NT2/D1 (cell line): ENCODE measurements at regions not wholly inside any gene's neighbourhood (a gene's known extent, or its start where the extent isn't known, plus 50 kb on each side); places are given as distances from the start of the nearest gene placed in this dataset.

ENCODE experiments used
- YY1 ChIP-seq: IDR thresholded peaks from 2 replicates; pipeline ENCODE4 v1.6.1; 2011; ENCODE audit not compliant: insufficient read length, insufficient read depth
- ZNF274 ChIP-seq: IDR thresholded peaks from 2 replicates; pipeline ENCODE4 v1.6.1; 2011; ENCODE audit warnings: mild to moderate bottlenecking, low read depth, low read length

DNA sequence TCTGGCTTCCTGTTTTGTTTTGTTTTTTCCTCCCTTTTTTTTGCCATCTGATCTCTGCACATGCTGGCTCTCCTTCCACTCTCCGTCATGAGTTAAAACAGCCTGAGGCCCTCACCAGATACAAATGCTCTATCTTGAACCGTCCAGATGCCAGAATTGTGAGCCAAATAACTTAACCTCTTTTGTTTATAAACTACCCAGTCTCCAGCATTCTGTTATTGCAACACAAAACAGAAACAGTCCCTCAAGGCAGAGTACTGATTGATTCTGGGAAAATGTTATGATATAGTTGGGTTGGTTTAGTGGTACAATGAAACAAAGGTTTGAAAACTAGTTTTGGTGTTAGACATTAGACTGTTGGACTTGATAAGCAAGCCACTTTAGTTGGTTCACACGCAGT, 1390.0 kb upstream of the RAG2 start:
- TF ChIP-seq YY1 (no peak), ZNF274 (no peak)
